Activated naive CD8-positive, alpha-beta T cell treated with anti-CD3 and anti-CD28 coated beads, Interleukin-2, amount 50 U/mL, for 16 hours (primary cell): ENCODE measurements at regions not wholly inside any gene's neighbourhood (a gene's known extent, or its start where the extent isn't known, plus 50 kb on each side); places are given as distances from the start of the nearest gene placed in this dataset.

ENCODE experiments used
- DNase-seq: peaks from one replicate; pipeline ENCODE4 v3.0.0-alpha.2; 2020; ENCODE audit warnings: low read depth, low spot score

DNA sequence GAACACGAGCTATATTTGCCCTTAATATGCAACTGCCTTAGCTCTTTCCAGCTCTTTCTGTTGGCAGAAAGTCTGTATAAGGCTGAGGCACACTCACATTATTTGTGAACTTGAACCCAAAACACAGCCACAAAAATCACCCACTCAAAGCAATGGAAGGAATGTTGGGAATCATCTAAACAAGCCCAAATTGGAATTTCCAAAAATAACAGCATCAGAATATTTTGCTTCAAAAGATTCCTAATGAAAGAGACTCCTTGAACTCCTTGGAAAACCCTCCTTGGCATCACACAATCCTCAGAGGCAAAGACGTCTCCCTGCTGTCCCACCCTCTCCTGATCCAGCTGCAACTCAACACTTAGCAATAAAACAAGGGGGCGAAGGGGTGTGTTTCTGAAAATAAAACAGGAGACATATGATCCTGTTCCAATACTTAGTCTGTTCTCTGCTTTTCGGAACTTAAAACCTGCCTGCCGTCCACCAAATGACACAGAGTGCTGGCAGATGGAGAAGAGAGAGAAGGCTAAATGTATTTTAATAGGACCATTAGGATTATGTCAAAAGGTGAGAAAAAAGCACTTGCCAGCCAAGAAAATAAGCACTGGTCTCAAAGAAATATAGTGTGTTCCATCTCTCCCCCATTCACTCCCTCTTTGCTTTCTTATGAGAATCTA, 320.7 kb upstream of the JARID2 start:
- DNase-seq: no peak

DNA sequence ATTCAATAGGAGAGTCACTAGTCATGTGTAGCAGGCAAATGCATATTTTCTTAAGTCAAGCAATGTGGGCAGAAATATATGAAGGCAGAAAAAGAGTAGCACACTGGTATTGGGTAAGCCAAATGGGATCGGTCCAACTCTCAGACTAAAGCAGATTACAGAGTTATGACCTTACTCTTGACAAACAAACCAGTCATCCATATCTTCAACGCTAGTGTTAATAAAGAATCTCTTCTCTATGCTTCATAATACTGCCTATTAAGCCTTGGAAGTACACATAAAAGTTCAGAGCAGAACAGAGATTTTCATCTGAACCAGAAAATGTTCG, 320.2 kb upstream of the JARID2 start:
- DNase-seq: no peak

DNA sequence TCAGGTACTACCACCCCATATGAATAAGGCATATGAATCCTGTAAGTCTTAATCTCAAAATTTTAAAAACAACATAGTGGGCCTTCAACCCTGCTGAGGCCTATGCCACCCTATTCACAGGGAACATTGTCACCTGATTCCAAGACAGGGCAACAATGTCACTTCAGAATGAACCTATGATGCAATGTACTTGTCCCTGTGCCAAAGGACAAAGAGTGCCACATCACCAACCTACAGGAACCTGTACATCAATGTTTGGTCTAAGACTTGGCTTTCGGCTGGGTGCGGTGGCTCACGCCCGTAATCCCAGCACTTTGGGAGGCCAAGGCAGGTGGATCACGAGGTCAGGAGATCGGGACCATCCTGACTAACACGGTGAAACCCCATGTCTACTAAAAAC, 318.5 kb upstream of the JARID2 start:
- no peak for DNase-seq

DNA sequence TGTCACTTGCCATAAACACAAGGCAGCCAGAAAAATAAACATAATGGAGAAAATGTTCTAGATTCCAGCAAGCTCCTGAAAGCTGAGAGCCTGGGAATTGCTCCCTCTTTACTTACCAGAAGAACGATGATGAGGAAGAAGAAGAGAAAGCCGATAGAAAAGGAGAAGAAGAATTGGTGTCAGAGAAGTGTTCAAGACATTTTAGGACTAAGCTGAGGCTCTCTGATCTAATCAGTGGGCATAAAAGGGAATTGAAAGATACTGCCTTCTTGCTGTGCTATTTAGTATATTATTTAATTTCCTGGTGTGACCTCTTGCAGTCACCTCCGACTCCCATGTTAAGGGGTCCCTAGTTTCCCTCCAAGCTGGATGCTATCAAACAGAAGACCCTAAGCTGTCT, 316.6 kb upstream of the JARID2 start:
- DNase-seq: no peak

DNA sequence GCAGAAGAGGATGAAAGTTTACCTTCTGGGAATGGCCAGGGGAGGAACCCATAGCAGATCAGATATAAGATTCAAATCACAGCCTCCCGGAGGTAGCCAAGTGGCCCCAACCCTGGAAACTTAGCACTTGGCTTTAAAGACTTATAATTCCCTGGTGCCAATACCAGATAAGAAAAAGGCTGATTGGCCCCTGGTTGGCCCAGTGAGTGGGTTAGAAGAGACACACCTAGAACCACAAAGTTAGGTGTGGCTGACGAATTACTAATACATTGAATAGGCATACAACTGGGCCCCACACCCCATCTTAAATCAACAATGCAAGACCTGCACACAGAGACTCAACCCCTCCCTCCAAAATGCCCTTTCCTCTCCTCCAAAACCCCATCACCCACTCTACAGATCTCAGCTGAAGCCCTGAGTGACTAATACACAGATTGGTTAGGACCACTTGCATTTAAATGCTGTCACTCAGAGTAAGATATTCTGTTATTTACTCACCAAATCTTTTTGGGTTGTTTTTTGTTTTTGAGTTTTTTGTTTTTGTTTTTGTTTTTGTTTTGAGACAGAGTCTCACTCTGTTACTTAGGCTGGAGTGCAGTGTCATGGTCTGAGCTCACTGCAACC, 315.4 kb upstream of the JARID2 start:
- no peak for DNase-seq

DNA sequence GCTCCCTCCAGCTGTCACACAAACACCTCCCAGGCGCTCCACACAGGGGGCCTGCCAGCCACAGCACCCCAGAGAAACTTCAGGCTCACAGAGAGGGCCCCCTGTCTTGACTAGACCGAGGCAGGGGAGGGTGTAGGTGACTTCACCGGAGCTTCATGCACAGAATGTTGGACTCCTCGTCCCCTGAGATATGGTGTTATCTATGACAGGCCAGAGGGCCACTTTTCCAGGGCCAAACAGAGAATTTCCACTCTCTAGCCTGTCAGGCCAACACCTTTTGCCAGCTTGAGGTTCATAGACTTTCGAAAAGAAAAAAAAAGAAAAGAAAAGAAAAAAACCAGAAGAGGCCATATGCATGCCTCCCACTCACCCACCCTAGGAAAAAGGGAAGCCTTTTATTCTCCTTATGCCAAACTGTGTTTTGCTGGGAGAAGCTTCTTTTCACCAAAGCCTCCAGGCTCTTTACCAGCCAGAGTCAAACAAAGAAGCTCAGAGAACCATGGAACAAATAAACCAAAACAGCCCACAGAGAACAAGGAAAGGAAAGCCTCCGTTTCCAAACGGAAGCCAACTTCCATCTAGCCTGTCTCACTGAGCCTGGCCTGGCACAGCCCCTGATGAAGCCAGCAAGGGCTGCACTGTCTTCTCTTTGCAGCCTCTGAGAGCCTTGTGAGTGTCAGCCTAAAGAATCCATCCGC, 313.2 kb upstream of the JARID2 start:
- no peak for DNase-seq

DNA sequence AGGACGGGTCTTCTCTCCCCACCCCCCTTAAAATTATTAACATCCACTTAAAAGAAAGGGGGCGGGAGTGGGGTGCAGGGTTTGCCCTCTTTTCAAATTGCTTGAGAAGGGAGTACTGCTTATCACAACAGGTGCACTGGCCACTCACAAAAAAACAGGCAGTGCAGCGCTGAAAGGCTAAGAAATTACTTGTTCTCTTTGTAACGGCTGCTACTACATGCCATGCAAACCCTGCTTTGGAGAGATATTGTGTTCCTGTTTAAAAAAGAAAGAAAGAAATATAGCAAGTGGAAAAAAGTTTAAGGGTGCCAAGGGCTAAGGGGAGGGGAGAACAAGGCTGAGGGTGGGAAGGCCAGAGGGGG, 312.7 kb upstream of the JARID2 start:
- DNase-seq: no peak

DNA sequence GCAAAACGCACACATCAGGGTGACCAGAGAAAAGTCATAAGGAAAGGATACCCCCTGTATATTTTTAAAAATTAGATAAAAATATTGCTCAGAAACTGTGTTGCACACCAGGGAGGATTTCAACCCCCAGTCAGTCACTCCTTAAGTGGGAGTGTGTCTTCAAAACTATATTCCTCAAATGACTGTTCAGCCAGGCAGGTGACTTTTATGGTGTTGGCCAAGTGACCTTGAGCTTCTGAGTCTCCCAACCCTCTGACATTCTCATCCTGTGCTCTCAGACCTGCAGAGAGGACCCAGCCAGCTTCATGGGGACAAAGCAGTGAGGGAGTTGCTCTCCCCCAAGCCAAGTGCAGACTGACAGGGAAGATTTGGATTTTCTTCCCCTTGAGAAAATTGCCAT, 311.9 kb upstream of the JARID2 start:
- DNase-seq: no peak

DNA sequence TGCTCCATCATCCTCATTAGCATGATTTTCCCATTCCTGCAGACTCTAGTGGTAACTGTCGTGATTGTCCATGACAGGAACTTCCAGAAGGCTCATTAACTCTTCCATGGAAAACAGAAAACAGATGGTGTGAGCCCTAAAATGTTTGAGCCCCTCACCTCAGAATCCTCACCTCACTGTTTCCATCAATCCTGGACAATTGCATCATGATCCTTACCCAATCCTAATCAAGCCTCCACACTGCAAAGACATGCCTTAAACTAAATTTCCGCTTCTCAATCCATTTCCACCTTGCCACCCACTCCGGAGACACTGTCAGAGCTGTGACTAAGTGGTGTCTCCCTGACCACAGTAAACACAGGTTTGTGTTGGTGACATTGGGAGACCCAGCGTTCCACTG, 311.0 kb upstream of the JARID2 start:
- DNase-seq: no peak

DNA sequence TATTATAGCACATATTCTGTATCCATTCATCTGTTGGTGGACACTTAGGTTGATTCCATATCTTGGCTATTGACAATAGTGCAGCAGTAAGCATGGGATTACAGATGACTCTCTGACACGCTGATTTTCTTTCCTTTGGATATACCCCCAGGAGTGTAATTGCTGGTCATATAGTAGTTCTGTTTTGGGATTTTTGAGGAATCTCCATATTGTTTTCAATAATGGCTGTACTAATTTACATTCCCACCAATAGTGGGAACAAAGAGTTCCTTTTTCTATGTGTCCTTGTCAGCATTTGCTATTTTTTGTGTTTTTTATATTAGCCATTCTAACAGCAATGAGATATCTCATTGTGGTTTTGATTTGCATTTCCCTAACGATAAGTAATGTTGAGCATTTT, 309.0 kb upstream of the JARID2 start:
- no peak for DNase-seq

DNA sequence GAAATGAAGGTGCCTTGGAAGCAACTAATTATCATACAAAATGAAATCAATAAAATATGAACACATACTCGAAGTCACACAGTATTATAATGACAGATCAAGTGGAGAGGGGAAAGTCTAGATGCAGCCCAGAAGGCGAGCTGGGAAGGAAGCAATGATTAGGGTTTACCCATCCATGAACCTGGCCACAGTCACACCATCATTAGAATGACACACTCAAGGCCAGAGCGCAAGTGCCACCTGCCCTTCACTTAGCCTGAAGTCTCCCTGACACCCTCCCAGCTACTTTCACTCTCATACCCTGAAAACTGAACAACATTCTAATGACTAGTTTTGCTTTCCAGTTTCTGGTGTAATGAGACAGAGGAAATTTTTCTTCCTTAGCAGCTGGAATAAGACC, 302.8 kb upstream of the JARID2 start:
- DNase-seq: no peak

DNA sequence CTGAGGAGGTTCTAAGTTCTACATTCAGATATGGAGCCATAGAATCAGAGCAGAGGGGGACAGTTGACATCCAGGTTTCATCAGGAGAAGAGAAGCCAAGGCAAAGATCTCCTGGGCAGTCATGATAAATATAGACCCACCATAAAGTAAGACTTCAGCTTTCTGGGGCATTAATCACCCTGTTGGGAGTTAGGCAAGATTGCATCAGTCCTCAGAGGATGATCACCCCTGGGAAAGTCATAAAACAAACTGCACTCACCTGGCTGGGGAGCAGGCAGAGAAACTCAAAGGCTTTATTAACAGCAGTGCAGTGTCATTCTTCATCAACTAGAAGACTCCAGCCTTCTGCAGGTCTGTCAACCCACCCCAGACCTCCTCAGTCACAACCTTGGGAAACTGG, 301.3 kb upstream of the JARID2 start:
- no peak for DNase-seq

DNA sequence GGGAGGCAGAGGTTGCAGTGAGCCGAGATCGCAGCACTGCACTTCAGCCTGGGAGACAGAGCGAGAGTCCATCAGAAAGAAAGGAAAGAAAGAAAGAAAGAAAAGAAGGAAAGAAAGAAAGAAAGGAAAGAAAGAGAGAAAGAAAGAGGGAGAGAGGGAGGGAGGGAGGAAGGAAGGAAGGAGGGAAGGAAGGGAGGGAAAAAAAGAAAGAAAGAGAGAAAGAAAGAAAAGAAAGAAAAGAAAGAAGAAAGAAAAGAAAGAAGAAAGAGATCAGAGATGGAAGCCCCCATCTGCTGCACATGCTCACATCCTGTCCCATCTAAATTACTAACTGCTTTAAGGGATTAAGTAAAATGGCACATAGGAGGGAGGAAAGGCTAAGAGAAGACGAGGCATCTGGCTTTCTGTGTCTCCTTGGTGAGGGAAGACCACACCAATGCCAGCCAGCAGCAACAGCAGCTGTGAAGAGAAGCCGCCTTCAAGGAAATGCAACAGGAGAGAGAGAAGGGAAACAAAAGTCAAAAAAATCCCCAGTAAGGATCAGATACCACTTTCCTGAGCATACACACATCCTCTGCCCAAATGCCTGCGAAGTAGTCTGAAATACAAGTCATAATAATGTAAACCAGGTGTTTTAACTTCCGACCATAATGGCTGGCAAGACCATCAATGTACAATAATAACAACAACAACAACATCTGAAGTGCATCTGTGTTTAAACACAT, 300.2 kb upstream of the JARID2 start:
- no peak for DNase-seq

DNA sequence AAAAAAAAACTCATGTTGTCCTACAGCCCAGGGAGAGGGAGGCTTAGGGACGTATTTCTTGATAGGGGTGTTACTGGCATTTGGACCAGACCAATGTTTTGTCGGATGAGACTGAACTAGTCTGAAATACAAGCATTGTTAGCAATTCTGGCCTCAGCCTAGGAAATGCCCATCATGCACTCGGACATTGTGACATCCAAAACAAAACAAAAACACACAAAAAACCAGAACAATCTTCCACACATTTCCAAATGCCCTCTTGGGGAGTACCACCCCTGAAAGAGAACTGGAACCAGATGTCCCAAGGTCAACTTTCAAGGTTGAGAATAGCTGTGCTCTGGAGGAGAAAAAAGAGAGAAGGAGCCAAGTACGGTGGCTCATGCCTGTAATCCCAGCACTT, 299.1 kb upstream of the JARID2 start:
- no peak for DNase-seq

DNA sequence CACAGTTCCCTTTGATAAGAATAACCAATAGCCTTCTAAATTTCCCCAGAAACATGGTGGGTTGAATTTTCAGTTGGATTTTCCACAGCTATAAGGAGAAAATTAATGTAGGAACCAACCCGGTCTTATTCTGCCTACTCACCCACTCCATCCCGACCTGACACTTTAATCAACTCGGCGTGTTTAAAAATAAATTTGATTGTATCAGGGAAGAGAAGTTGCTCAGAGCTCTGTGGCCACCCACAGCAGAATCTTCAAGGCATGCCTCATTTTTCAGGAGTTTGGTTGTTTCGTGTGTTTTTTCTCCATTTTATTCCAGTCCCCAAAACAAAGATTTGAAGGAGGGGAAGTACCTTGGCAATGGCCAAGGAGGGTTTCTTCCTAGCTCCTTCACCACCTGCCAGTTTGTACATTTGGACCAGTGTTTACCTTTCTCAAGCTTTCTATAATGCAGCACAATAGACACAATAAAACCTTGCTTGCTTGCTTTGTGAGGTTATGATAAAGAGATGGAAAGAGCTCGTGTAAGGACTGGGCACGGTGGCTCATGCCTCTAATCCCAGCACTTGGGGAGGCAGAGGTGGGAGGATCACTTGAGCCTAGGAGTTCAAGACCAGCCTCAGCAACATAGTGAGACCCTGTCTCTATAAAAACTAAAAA, 297.2 kb upstream of the JARID2 start:
- DNase-seq: no peak

DNA sequence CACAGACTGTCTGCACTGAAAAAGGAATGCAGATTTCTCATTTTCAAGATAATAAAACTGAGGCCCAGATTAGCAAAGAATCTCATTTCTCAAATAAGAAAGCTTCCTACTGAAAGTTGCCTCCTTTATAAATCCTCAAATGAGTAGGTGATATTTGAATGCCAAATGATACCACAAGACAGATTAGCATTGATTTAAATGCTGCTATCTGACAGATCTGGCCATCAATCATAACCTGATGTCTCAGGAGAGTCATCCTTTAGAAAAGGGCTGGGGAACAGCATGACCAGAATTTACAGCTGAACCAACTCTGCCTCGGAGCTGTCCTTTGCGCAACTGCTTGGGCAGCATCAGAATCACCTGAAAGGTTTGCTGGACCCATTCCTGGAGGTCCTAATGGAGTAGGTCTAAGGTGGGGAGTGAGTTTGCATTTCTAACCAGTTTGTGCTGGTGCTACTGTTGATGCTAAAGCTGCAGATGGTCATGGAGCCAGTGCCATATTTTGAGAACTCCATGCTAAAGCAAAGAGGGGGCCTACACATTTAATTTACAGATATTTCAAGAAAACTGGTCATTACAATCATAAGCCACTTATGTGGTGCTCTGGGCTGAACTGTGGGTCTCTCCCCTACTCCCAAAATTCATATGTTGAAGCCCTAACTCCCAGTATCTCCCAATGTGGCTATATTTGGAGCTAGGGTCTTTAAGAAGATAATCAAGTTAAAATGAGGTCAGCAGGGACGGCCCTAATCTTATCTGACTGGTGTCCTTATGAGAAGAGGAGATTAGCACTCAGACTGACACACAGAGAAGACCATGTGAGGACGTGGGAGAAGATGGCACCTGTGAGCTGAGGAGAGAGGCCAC, 295.5 kb upstream of the JARID2 start:
- DNase-seq: no peak

DNA sequence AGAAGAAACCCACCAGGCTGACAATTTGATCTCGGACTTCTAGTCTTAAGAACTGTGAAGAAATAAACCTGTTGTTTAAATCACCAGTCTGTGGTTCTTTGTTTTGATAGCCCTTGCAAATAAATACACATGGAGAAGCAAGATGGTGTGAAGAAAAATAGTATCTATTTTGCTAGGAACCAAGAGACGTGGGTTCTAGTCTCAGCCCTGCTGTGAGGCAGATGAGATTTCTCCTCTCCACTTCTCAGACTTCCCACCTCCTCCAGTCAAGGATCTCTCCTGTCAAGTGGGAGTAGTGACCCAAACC, 294.9 kb upstream of the JARID2 start:
- no peak for DNase-seq

DNA sequence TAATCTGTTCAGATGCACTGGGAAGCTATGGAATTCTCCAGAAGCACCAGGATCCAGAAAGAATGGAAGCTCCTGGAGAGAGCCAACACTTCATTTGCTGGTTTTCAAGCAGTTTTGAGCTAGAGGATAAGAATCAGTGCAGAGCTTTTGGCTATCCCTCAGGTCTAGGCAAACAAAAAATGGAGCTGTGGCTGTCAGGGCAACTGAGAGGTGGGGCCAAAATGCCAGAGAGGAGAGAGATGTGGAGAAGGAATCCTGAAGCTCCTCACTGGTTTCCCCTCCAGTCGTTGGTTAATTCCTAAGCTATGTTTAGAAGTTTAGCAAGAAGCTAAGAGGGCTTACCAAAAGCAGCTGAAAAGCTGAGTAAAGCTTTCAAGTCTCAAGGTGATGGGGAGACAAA, 294.2 kb upstream of the JARID2 start:
- no peak for DNase-seq

DNA sequence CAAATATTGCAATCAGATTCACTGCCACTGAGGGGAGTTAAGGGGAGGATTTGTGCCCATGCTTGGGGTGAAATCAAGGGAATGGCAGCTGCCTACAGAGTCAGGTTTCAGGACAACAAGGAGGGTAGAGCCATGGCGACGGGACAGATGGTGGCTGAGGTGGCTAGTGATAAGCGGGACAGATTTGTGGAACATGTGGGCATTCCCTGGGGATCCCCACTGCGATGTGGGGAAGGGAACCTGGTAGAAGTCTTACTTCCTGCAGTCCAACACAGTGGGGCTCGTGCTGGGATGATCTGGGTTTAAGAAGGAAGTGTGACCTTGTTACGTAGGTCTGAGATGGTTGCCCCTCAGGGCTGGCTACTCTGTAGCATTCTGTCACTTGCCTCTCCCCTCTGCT, 292.0 kb upstream of the JARID2 start:
- no peak for DNase-seq

DNA sequence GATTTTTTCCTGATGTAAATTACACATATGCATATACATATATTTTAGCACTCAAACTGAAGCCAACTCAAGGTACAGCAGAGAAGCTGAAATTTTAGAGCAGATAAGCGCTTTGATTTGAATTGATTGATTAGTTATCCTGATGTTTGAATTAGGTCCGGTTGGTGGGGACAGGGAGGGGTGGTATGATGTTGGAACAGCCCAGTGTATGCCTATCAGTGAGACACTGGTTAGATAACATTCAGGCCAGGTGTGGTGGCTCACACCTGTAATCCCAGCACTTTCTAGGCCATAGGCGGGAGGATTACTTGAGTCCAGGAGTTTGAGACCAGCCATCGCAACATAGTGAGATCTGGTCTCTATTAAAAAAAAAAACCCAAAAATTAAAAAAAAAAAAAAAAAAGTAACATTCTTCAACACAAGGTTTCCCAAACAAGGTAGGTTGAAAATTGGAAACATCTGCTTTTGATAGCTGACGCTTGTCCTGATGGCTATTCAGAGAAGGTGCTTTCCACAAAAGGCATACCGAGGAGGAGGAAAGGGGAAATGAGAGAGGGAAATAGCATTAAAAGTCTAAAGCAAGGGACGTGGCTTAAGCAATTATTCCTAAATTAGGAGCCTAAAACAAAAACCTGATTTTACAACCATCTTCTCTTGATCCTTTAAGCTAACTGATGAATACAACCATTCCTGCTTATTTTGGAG, 288.4 kb upstream of the JARID2 start:
- DNase-seq: no peak

DNA sequence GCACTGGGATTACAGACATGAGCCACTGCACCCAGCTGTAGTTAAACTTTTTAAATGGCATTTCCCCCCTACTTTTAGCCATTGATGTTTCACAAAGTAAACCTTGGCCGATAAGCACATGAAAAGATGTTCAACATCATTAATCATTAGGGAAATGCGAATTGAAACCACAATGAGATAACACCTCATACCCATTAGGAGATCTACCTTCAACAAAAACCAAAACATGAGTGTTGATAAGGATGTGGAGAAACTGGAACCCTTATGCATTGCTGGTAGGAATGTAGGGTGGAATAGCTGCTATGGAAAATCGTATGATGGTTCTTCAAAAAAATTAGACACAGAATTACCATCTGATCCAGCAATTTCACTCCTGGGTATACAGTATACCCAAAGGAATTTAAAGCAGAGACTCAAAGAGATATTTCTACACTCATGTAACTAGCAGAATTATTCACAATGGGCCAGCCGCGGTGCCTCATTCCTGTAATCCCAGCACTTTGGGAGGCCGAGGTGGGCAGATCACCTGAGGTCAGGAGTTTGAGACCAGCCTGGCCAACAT, 286.5 kb upstream of the JARID2 start:
- no peak for DNase-seq
